HepG2 (cell line): ENCODE measurements at regions not wholly inside any gene's neighbourhood (a gene's known extent, or its start where the extent isn't known, plus 50 kb on each side); places are given as distances from the start of the nearest gene placed in this dataset.

Experiments used
- ATAC-seq: fragments of 200-7000 bp; cut with Tn5 transposase; 3 replicates; pipeline ENCODE4 v1.9.1; 2020; ENCODE audit warnings: mild to moderate bottlenecking, moderate library complexity
- BruUV-seq: library from RNA; stranded (reverse); fragments of 400-500 nt; replicated peaks from 2 replicates; lab custom pipeline; 2021; lab: Mats Ljungman, UMichigan
- CTCF ChIA-PET: fragments of 300-600 bp; formaldehyde crosslinking; extraction: SDS; loops from one replicate; lab custom pipeline; 2021; ENCODE audit warnings: low total read pairs, inconsistent platforms, low intra/inter-chr PET ratio; lab: Yijun Ruan, JAX
- POLR2A ChIA-PET: fragments of 350-600 bp; sonication (Branson Sonifier 250); formaldehyde crosslinking; loops from one replicate; lab custom pipeline; 2020; ENCODE audit warnings: antibody characterized with exemption, inconsistent platforms; lab: Yijun Ruan, JAX
- DNase-seq: peaks from one replicate; pipeline ENCODE4 v3.0.0-alpha.2; 2015; ENCODE audit warnings: low spot score
- FAIRE-seq: peaks from 3 replicates; lab custom pipeline; 2011; peaks lifted over from hg19 to GRCh38; lab: Jason Lieb, UNC
- H2AFZ ChIP-seq: one replicate; pipeline ENCODE4 v1.6.1; 2011; ENCODE audit warnings: low read length, inconsistent platforms
- H3K27ac ChIP-seq: fragments of 300-600 bp; 3 replicates; pipeline ENCODE4 v1.8.0; 2011; ENCODE audit warnings: mixed run types, mild to moderate bottlenecking, mixed read lengths, low read length, inconsistent platforms; ENCODE audit not compliant: insufficient read depth; ENCODE audit errors: extremely low read length
- H3K27me3 ChIP-seq, 2 experiments: fragments of 200-600 bp in 1 of 2; 2 replicates in 1 of 2; 3 replicates in 1 of 2; pipeline versions ENCODE4 v1.6.0 to v1.8.0; 2011; ENCODE audit warnings: low read length in 2 of 2, mild to moderate bottlenecking in 2 of 2, moderate library complexity in 2 of 2, inconsistent platforms in 1 of 2; ENCODE audit not compliant: insufficient read depth in 2 of 2, control insufficient read depth in 1 of 2
- H3K36me3 ChIP-seq, 2 experiments: fragments of 200-600 bp in 1 of 2; replicated peaks in 1 of 2; 2 replicates in 1 of 2; 3 replicates in 1 of 2; pipeline versions ENCODE4 v1.5.1 to v1.8.0; 2011; ENCODE audit warnings: low read length in 2 of 2, inconsistent platforms in 1 of 2; ENCODE audit not compliant: insufficient read depth in 2 of 2, control insufficient read depth in 1 of 2
- H3K4me1 ChIP-seq: 2 replicates; pipeline ENCODE4 v1.5.1; 2012; ENCODE audit warnings: low read length, inconsistent platforms; ENCODE audit not compliant: insufficient read depth
- H3K4me2 ChIP-seq: 2 replicates; pipeline ENCODE4 v1.6.0; 2011; ENCODE audit warnings: low read depth, low read length, inconsistent platforms
- H3K4me3 ChIP-seq, 3 experiments: fragments of 200-600 bp in 1 of 3; sonication (generic), shearing (Covaris generic) in 1 of 3; replicated peaks in 1 of 3; 2 replicates each; pipeline ENCODE4 v1.5.1; 2011 to 2016; ENCODE audit warnings: low read length in 3 of 3, inconsistent platforms in 2 of 3, low read depth in 2 of 3, mild to moderate bottlenecking in 2 of 3, control low read depth in 1 of 3, mixed read lengths in 1 of 3; ENCODE audit not compliant: insufficient read depth in 1 of 3
- H3K79me2 ChIP-seq: one replicate; pipeline ENCODE4 v1.6.1; 2011; ENCODE audit warnings: low read length, inconsistent platforms; ENCODE audit not compliant: insufficient read depth
- H3K9ac ChIP-seq: 2 replicates; pipeline ENCODE4 v1.6.0; 2011; ENCODE audit warnings: mild to moderate bottlenecking, low read depth, low read length, inconsistent platforms; ENCODE audit not compliant: insufficient read depth
- H3K9me3 ChIP-seq: 2 replicates; pipeline ENCODE4 v1.5.1; 2012; ENCODE audit warnings: mild to moderate bottlenecking, low read length
- H4K20me1 ChIP-seq: 2 replicates; pipeline ENCODE4 v1.6.0; 2011; ENCODE audit warnings: inconsistent platforms, mild to moderate bottlenecking, low read length, moderate library complexity; ENCODE audit not compliant: insufficient read depth
- ADNP ChIP-seq: sonication (generic); formaldehyde crosslinking; IDR thresholded peaks from 2 replicates; pipeline ENCODE4 v1.4.0; 2020; ENCODE audit warnings: missing genetic modification reagents
- ARHGAP35 ChIP-seq: sonication (generic); formaldehyde crosslinking; IDR thresholded peaks from 2 replicates; pipeline ENCODE4 v1.9.0; 2022; ENCODE audit warnings: mild to moderate bottlenecking, inconsistent platforms, moderate library complexity, missing genetic modification reagents, borderline replicate concordance
- FLYWCH1 ChIP-seq: sonication (generic); formaldehyde crosslinking; IDR thresholded peaks from 2 replicates; pipeline ENCODE4 v1.8.1; 2023; ENCODE audit warnings: mild to moderate bottlenecking, missing genetic modification reagents
- GATAD2A ChIP-seq: IDR thresholded peaks from 2 replicates; pipeline ENCODE4 v1.6.1; 2016
- GFI1 ChIP-seq: sonication (generic); formaldehyde crosslinking; IDR thresholded peaks from 2 replicates; pipeline ENCODE4 v1.5.0; 2020; ENCODE audit warnings: missing genetic modification reagents, mild to moderate bottlenecking, borderline replicate concordance
- IKZF1 ChIP-seq: fragments of 450-650 bp; IDR thresholded peaks from 2 replicates; pipeline ENCODE4 v1.7.1; 2016
- JDP2 ChIP-seq: sonication (generic); formaldehyde crosslinking; IDR thresholded peaks from 2 replicates; pipeline ENCODE4 v1.8.1; 2022; ENCODE audit warnings: missing genetic modification reagents, borderline replicate concordance
- KDM4B ChIP-seq: sonication (generic); formaldehyde crosslinking; IDR thresholded peaks from 2 replicates; pipeline ENCODE4 v1.4.0; 2020; ENCODE audit warnings: missing genetic modification reagents
- KLF11 ChIP-seq: IDR thresholded peaks from 2 replicates; pipeline ENCODE4 v1.6.1; 2016; ENCODE audit warnings: missing compliant biosample characterization
- KLF12 ChIP-seq: sonication (generic); formaldehyde crosslinking; IDR thresholded peaks from 2 replicates; pipeline ENCODE4 v1.4.0; 2020; ENCODE audit warnings: missing genetic modification reagents, borderline replicate concordance
- MTF2 ChIP-seq: sonication (generic); formaldehyde crosslinking; IDR thresholded peaks from 2 replicates; pipeline ENCODE4 v1.5.0; 2020; ENCODE audit warnings: missing genetic modification reagents, borderline replicate concordance
- TARDBP ChIP-seq: sonication (generic); formaldehyde crosslinking; IDR thresholded peaks from 2 replicates; pipeline ENCODE4 v1.8.0; 2022; ENCODE audit warnings: mild to moderate bottlenecking, missing genetic modification reagents
- TRIM24 ChIP-seq: sonication (generic); formaldehyde crosslinking; IDR thresholded peaks from 2 replicates; pipeline ENCODE4 v1.8.0; 2022; ENCODE audit warnings: mild to moderate bottlenecking, missing genetic modification reagents
- ZNF124 ChIP-seq: sonication (generic); formaldehyde crosslinking; IDR thresholded peaks from 2 replicates; pipeline ENCODE4 v1.4.0; 2020; ENCODE audit warnings: missing genetic modification reagents
- ZNF713 ChIP-seq: sonication (generic); formaldehyde crosslinking; IDR thresholded peaks from 2 replicates; pipeline ENCODE4 v1.4.0; 2020; ENCODE audit warnings: mild to moderate bottlenecking, missing genetic modification reagents
- WGBS: methylation state at CpG from one replicate; pipeline ENCODE4 v1.1.6; 2017; ENCODE audit warnings: low lambda C conversion rate; 5-methylcytosine and 5-hydroxymethylcytosine counted together
- in situ Hi-C: cut with HindIII; loops from 2 replicates; pipeline ENCODE4 v1.10.0; 2017; ENCODE audit warnings: low pct_unique_long_range_greater_than_20kb; ENCODE audit not compliant: extremely low pct_ligation_motif_present
- intact Hi-C: fragments of 100-400 bp; cut with micrococcal nuclease; formaldehyde crosslinking; loops from one replicate; pipeline ENCODE4 v1.10.0; 2022; ENCODE audit not compliant: unreplicated experiment
- TF ChIP-seq, protein P1 (sequence below): sonication (generic); formaldehyde crosslinking; IDR thresholded peaks from 2 replicates; pipeline ENCODE4 v1.9.0; 2022; ENCODE audit warnings: missing genetic modification reagents, mild to moderate bottlenecking, borderline replicate concordance
- TF ChIP-seq, protein P2 (sequence below): sonication (generic); formaldehyde crosslinking; IDR thresholded peaks from 2 replicates; pipeline ENCODE4 v1.5.0; 2020; ENCODE audit warnings: mild to moderate bottlenecking, missing genetic modification reagents, borderline replicate concordance
- TF ChIP-seq, protein P3 (sequence below): sonication (generic); formaldehyde crosslinking; IDR thresholded peaks from 2 replicates; pipeline ENCODE4 v1.5.0; 2020; ENCODE audit warnings: missing genetic modification reagents
- TF ChIP-seq, protein P4 (sequence below): IDR thresholded peaks from 2 replicates; pipeline ENCODE4 v1.6.1; 2016; ENCODE audit warnings: mild to moderate bottlenecking, missing biosample characterization, missing genetic modification reagents

DNA sequence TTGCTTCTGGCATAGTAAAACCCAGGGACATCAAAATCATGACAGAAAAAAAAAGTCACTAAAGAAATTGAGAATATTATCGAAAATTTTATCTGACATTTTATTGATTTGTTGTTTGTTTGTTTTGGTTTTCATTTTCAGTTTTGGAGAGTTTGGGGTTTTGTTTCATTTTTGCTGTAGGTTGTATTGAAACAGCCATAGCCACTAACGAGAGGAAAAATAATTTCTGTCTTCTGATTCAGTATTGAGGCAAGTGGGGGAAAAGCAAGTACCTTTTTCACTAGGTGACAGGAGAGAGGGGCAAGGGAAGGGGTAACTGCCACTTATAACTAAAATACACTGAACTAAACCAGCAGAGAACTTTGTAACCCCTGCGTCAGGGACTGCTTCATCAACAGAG is 392.8 kb upstream of the NDST3 start:
- Histone ChIP-seq H3K4me3 (no peak overlapping the region), H3K27ac (no peak overlapping the region), H4K20me1 (no peaks in the 10 kb centered on the region), H3K4me1 (no peaks in the 10 kb centered on the region), H3K79me2 (no peaks in the 10 kb centered on the region), H3K4me2 (no peak overlapping the region), H3K9me3 (peaks cover 3% of the 10 kb centered on the region; the same call in 1 of the 2 replicates), H2AFZ (no peak overlapping the region), H3K9ac (no peak overlapping the region), H3K36me3 (no peaks in the 10 kb centered on the region), H3K27me3 (no peaks in the 10 kb centered on the region)
- ATAC-seq: no peak
- no peak for FAIRE-seq
- in situ Hi-C loops: no loop called here
- TF ChIP-seq FLYWCH1 (no peak), ZNF124 (CRISPR knock-in tag) (no peak), GFI1 (no peak), GATAD2A (CRISPR knock-in tag) (no peak), ARHGAP35 (CRISPR knock-in tag) (no peak), TRIM24 (CRISPR knock-in tag) (no peak), ZNF713 (CRISPR knock-in tag) (no peak), KLF11 (no peak), MTF2 (CRISPR knock-in tag) (no peak), JDP2 (CRISPR knock-in tag) (no peak), KLF12 (CRISPR knock-in tag) (no peak), KDM4B (CRISPR knock-in tag) (no peak), IKZF1 (no peak), ADNP (no peak), TARDBP (CRISPR knock-in tag) (no peak)
- TF ChIP-seq, protein P1, sequence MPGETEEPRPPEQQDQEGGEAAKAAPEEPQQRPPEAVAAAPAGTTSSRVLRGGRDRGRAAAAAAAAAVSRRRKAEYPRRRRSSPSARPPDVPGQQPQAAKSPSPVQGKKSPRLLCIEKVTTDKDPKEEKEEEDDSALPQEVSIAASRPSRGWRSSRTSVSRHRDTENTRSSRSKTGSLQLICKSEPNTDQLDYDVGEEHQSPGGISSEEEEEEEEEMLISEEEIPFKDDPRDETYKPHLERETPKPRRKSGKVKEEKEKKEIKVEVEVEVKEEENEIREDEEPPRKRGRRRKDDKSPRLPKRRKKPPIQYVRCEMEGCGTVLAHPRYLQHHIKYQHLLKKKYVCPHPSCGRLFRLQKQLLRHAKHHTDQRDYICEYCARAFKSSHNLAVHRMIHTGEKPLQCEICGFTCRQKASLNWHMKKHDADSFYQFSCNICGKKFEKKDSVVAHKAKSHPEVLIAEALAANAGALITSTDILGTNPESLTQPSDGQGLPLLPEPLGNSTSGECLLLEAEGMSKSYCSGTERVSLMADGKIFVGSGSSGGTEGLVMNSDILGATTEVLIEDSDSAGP (CRISPR knock-in tag): no peak
- TF ChIP-seq, protein P2, sequence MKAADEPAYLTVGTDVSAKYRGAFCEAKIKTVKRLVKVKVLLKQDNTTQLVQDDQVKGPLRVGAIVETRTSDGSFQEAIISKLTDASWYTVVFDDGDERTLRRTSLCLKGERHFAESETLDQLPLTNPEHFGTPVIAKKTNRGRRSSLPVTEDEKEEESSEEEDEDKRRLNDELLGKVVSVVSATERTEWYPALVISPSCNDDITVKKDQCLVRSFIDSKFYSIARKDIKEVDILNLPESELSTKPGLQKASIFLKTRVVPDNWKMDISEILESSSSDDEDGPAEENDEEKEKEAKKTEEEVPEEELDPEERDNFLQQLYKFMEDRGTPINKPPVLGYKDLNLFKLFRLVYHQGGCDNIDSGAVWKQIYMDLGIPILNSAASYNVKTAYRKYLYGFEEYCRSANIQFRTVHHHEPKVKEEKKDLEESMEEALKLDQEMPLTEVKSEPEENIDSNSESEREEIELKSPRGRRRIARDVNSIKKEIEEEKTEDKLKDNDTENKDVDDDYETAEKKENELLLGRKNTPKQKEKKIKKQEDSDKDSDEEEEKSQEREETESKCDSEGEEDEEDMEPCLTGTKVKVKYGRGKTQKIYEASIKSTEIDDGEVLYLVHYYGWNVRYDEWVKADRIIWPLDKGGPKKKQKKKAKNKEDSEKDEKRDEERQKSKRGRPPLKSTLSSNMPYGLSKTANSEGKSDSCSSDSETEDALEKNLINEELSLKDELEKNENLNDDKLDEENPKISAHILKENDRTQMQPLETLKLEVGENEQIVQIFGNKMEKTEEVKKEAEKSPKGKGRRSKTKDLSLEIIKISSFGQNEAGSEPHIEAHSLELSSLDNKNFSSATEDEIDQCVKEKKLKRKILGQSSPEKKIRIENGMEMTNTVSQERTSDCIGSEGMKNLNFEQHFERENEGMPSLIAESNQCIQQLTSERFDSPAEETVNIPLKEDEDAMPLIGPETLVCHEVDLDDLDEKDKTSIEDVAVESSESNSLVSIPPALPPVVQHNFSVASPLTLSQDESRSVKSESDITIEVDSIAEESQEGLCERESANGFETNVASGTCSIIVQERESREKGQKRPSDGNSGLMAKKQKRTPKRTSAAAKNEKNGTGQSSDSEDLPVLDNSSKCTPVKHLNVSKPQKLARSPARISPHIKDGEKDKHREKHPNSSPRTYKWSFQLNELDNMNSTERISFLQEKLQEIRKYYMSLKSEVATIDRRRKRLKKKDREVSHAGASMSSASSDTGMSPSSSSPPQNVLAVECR (CRISPR knock-in tag): no peak
- TF ChIP-seq, protein P3, sequence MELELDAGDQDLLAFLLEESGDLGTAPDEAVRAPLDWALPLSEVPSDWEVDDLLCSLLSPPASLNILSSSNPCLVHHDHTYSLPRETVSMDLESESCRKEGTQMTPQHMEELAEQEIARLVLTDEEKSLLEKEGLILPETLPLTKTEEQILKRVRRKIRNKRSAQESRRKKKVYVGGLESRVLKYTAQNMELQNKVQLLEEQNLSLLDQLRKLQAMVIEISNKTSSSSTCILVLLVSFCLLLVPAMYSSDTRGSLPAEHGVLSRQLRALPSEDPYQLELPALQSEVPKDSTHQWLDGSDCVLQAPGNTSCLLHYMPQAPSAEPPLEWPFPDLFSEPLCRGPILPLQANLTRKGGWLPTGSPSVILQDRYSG (CRISPR knock-in tag): no peak
- TF ChIP-seq, protein P4, sequence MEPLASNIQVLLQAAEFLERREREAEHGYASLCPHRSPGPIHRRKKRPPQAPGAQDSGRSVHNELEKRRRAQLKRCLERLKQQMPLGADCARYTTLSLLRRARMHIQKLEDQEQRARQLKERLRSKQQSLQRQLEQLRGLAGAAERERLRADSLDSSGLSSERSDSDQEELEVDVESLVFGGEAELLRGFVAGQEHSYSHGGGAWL (CRISPR knock-in tag): no peak
- CTCF ChIA-PET: no interaction called here
- intact Hi-C loops: no loop called here
- DNase-seq: no peak
- no TSS peak for BruUV-seq
- WGBS: 12% methylated on average over 3 of the region's 3 CpGs
- POLR2A ChIA-PET: no interaction called here
